ENCODE measurements at regions not wholly inside any gene's neighbourhood (a gene's known extent, or its start where the extent isn't known, plus 50 kb on each side); places are given as distances from the start of the nearest gene placed in this dataset.

DNA sequence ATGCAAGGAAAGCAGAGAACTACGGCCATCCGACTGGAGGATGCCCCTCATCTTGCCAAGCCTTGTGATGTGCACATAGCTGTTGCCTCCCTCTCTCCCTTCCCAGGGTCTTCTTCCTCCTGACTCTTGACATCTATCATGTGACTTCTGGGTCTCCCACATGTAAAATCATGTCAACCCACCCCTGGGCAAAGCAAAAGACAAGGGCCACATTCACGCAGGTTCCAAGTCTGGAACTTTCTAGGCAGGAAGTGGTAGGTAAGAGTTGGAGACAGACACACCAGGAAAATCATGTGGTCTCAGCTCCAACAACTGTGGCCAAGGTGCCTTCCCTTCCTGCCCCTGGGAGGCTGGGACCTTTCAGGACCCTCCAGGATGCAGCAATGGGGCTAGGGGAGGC is 187.3 kb downstream of the CXCL12 start:
- DNase-seq (ENCODE audit: low spot score), result no peak

DNA sequence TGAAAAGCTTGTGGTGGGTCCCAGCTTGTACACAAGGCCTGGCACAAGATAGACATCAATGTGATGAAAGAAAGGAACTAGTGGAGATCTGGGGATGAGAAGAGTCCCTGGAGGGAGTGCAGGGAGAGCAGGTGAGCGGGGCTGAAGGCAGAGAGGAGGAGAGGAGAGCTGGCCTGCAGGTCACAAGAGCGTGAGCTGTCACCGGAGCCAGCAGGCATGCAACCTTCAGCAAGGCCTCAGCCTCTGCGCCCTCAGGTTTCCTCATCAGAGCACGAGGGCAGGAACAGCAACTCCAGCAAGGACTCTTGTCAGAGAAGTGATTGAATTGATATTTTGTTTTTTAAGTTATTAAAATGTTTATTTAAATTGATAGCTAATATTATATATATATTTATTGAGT is 188.6 kb downstream of the CXCL12 start:
- DNase-seq (ENCODE audit: low spot score), result no peak

DNA sequence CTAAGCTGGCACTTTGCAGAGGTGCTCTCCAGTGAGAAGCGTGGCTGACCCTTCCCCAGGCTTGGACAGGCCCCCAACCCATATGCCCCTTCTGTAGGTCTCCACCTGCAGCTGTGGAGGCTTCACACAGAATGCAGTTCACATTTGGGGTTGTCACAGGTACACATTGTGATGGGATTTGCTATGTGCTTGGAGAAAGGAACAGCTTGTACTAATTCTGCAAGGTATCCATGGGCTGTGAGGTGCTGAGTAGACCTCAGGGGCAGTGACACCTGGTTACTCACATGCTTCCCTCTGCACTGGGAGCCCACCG is 188.9 kb downstream of the CXCL12 start:
- DNase-seq (ENCODE audit: low spot score), result no peak

DNA sequence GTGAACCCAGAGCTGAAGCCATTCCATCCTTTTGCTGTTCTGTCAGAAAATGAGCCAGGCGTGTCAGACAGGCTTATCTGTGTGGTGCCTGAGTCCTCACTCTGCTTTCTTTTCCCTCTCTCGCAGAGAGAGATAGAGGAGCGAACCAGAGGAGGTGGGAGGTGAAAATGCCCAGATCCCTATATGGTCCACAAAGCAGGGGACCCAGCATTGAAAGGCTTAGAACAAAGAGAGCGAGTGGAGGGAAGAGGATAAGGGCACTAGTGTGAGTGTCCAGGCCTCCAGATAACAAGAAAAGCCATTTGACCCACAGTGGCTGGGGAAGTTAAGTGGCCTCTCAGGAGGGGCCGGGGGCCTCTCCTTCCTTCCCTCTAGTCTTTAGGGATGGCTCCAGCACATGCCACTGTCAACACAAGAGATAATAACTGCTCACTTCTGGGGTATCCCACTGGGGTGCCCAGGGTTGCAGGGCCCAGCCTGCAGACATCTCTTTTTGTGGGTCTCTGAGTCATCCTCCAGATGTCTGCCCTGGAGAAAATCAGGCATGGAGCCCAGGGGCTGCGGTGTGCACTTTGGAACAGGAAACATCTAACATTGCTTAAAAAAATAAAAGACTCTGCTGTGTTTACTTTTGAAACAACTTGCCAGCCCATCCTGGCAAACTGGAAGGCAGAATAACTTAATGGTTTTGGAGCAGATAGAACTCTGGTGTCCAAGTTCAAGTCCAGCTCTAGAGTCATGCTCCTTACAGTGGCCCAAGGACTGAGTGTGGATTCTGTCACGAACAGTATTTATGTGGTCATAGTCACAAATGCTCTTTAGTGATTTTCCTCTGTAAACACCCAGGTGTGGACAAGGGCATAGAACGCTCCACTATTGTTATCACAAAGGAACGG is 189.5 kb downstream of the CXCL12 start:
- DNase-seq (ENCODE audit: low spot score), result peak; percentile 92

DNA sequence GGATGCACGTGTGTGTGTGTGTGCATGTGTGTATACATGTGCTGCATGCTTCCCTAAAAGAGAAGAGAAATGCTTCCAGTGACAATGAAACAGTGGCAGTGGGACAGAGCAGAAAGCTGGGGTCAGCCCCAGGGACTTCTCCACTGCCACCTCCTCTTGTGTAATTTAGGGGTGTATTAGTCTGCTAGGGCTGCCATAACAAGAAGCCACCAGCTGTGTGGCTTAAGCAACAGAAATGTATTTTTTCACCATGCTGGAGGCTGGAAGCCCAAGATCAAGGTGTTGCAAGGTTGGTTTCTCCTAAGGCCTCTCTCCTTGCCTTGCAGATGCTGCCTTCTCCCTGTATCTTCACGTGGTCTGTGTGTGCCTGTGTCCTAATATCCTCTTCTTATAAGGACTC is 190.5 kb downstream of the CXCL12 start:
- no peak for DNase-seq (ENCODE audit: low spot score)

- no peak for DNase-seq (ENCODE audit: low spot score)
Observed at GRCh38 chr10:44193567-44194220, 191.2 kb downstream of the CXCL12 start.

- DNase-seq (ENCODE audit: low spot score), result no peak
Observed at GRCh38 chr10:44193166-44193565, 191.7 kb downstream of the CXCL12 start.

- DNase-seq (ENCODE audit: low spot score), result no peak
Observed at GRCh38 chr10:44192435-44192834, 192.5 kb downstream of the CXCL12 start.

GRCh38 chr10:44190541-44190940 is 194.4 kb downstream of the CXCL12 start:
- no peak for DNase-seq (ENCODE audit: low spot score)

DNA sequence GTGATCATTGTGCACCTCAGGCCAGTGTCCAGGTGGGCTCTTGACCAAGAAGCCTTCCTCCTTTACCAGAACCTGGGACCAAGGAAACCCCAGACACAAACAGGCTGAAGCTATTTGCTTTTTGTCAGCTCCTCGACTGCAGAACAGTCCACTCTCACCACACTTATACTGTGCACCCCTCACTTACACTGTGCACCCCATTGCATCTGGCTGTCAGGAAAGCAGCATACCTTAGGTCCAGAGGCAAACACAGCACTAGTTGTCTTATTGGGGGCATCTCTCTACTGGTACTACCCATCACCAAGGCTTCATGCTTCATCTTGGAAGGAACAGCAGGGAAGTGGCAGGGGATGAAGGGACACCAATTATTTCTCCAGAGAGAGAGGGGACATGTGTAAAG is 198.1 kb downstream of the CXCL12 start:
- no peak for DNase-seq (ENCODE audit: low spot score)

DNA sequence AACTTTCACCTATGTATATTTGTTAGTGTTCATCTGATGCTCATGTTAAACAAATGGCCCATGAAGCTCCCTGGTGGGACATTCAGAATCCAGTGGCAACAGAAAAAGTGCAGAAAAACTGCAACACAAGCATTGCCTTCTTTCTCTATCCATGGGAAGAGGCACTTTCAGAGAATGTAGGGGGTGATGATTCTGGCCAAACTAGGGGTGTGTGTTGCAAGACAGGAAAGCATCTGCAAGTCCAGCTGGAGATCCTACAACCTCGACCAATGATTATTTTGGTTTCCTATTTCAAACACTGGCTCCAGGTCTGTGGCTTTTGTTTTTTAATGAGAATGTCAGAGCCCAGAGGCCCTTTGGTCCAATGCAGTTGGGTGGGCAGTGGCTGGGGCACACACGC is 198.7 kb downstream of the CXCL12 start:
- DNase-seq (ENCODE audit: low spot score), result peak; percentile 53

GRCh38 chr10:44185315-44185666 is 199.6 kb downstream of the CXCL12 start:
- no peak for DNase-seq (ENCODE audit: low spot score)

DNA sequence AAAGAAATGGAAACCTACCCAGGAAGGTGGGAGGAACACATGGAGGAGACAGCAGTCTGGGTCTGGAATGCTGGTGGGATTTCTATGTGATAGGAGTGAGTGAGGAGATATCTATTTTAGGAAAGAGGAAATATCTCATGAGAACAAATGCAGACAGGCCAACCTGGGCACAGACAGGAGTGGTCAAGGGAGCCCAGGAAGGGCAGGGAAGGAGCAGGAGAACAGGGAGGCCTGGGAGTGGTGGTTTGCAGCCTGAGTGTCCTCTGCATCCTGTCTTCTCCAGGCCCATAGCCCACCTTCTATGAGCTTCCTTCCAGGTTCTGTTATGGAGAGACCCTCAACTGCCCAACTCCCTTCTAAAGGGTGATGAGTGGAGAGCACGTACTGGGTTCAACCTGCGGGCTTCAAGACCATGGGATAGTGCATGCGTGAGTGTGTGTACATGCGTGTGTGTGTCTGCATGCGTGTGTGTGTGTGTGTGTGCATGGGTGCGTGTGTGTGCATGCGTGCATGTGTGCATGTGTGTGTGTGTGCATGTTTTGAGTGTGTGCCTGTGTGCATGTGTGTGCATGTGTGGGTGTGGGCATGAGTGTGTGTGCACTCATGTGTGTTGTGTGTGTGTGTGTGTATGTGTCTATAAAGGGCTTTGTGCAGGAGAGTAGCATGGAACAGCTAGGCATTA is 200.1 kb downstream of the CXCL12 start:
- DNase-seq (ENCODE audit: low spot score), result no peak

DNA sequence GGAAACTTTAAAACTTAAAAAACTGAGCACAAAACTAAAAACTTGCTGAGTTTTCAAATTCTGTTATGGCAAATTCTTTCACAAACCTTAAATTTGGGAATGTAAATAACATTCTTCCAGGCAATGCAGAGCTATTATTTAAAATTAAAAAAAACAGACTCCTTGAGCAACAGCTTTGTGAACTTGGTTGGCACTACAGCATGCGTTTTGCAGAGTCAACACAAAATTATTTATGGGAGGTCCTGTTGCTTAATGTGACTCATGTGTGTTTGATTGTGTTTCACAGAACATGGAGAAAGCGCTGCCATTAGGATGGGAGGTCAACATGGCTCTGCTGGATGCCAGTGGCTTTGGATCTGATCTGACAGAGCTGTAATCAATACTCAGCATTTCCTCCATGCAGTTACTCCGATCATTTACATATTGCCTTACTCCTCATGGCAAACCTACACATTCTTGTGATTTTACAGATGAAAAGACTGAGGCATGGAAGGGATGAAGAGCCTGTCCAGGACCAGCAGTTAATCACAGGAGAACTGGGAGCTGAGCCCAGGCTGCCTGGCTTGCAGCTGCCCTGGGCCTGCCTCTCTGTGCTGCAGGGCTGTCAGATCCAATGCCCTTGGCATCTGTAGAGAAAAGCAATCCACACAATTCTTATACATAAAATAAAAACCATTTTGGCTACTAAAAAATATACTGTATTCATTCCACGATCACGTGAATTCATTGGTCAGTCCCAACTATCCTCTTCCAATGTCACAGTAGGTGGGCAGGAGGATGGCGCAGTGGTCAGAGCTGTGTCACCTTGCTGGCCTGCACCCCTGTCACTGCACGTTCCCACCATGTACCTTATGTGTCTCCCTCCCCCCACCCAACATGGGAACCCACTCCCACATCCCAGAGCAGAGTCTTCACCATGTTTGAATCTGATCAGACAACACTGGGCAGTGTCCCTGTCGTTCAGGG is 200.9 kb downstream of the CXCL12 start:
- DNase-seq (ENCODE audit: low spot score), result peak; percentile 38

DNA sequence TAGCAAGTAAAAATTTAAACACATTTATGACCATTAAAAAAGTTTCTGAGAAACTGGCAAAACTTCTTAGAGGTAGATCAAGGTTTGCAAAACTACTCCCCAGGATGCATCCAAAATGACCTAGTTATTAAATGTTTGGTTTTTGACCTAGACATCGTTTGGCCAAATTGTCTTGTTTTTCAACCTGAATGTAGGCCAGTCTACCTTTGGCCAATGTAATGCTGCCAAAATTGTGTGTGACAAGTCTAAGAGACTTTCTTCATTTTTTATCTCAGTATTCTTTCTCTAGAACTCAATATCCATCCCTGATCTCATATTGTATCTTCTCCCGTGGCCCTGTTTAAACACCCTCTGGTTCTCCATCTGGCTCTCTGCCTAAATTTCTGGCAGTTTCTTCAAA is 202.0 kb downstream of the CXCL12 start:
- DNase-seq (ENCODE audit: low spot score), result no peak

GRCh38 chr10:44180321-44181168 is 204.4 kb downstream of the CXCL12 start:
- DNase-seq (ENCODE audit: low spot score), result peak; percentile 85

GRCh38 chr10:44178856-44179255 is 206.0 kb downstream of the CXCL12 start:
- no peak for DNase-seq (ENCODE audit: low spot score)

DNA sequence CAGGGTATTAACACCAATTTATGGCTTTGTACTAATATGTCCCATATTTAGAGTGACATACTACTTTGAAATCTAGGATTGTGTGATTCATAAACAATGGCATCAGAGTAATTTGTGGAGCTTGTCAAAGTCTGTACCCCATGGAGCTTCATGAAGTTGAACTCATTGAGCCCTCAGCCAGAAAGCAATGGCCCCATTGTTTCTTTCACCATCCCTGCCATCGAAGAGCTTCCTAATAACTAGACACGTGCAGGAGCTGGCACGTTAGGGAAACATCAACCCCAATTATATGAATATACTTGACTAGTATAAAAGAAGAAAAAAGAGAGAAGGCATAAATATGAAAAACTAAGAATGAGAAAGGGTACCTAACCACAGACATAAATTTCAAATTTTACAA is 206.6 kb downstream of the CXCL12 start:
- no peak for DNase-seq (ENCODE audit: low spot score)

GRCh38 chr10:44177610-44178009 is 207.3 kb downstream of the CXCL12 start:
- no peak for DNase-seq (ENCODE audit: low spot score)

- no peak for DNase-seq (ENCODE audit: low spot score)
Observed at GRCh38 chr10:44176311-44176710, 208.6 kb downstream of the CXCL12 start.

DNA sequence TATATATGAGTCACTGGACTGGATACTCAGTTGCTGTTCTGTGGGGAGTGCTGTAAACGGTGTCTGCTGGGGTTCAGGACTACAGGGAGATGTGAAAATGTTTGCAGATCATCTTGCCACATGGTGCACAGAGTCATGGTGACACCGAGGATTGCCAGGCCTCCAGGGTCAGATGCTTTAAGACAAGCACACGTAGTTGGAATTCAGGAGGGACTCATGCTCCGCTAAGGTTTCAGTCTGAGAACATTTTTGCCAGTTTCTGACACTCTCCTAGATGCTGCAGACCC is 211.3 kb downstream of the CXCL12 start:
- peak; percentile 27 for DNase-seq (ENCODE audit: low spot score)

Measured in AG08395 (cell line).